ENCODE measurements at regions not wholly inside any gene's neighbourhood (a gene's known extent, or its start where the extent isn't known, plus 50 kb on each side); places are given as distances from the start of the nearest gene placed in this dataset.

Small RNAs in the stretch of these regions (microRNA-seq; reads per million reads assigned to microRNA genes)
- 0 reads per million in 2 donors for gene MIR1302-10
- gene MIR6859-3 = 0 reads per million in 2 donors

Small RNAs in the stretch of these regions (small RNA-seq; reads per million reads assigned to genes)
- gene AC140725.2 = 0 reads per million in 2 experiments
- gene MIR6859-3 = 0 reads per million in 2 experiments

Data from right lobe of liver (tissue), 3 donors.